ENCODE measurements at regions not wholly inside any gene's neighbourhood (a gene's known extent, or its start where the extent isn't known, plus 50 kb on each side); places are given as distances from the start of the nearest gene placed in this dataset.
"Not testable (repeated sequence)": the region's sequence is repeated elsewhere in the genome, so short reads cannot be mapped to it uniquely, and the experiment has no call there.

- not testable (repeated sequence) for DNase-seq
These were observed 121.8 kb upstream of the SLC13A1 start for GRCh38 chr7:123321578-123321977.

GRCh38 chr7:123319911-123320310, 120.1 kb upstream of the SLC13A1 start:
- DNase-seq, result no peak

- no peak for DNase-seq
These were observed 115.1 kb upstream of the SLC13A1 start for GRCh38 chr7:123314886-123315285.

- DNase-seq, result no peak
These were observed 108.6 kb upstream of the SLC13A1 start for GRCh38 chr7:123308254-123308951.

- DNase-seq, result no peak
These were observed 106.1 kb upstream of the SLC13A1 start for GRCh38 chr7:123305840-123306375.

GRCh38 chr7:123303926-123304325, 104.2 kb upstream of the SLC13A1 start:
- DNase-seq, result no peak

GRCh38 chr7:123296965-123297364, 97.2 kb upstream of the SLC13A1 start:
- DNase-seq, result no peak

GRCh38 chr7:123293710-123294109, 93.9 kb upstream of the SLC13A1 start:
- DNase-seq, result no peak

- DNase-seq, result no peak
These were observed 92.5 kb upstream of the SLC13A1 start for GRCh38 chr7:123292227-123292626.

- no peak for DNase-seq
These were observed 89.4 kb upstream of the SLC13A1 start for GRCh38 chr7:123289200-123289599.

GRCh38 chr7:123285076-123285700, 85.4 kb upstream of the SLC13A1 start:
- DNase-seq, result no peak

GRCh38 chr7:123283373-123283772, 83.6 kb upstream of the SLC13A1 start:
- DNase-seq, result no peak

- no peak for DNase-seq
These were observed 82.4 kb upstream of the SLC13A1 start for GRCh38 chr7:123282181-123282580.

GRCh38 chr7:123279949-123280348, 80.2 kb upstream of the SLC13A1 start:
- no peak for DNase-seq

GRCh38 chr7:123275036-123275753, 75.4 kb upstream of the SLC13A1 start:
- DNase-seq, result no peak

- no peak for DNase-seq
These were observed 73.4 kb upstream of the SLC13A1 start for GRCh38 chr7:123273185-123273584.

- DNase-seq, result no peak
These were observed 72.1 kb upstream of the SLC13A1 start for GRCh38 chr7:123271856-123272255.

GRCh38 chr7:123271231-123271630, 71.5 kb upstream of the SLC13A1 start:
- DNase-seq, result no peak

- DNase-seq, result no peak
These were observed 70.8 kb upstream of the SLC13A1 start for GRCh38 chr7:123270570-123270969.

- DNase-seq, result no peak
These were observed 66.1 kb upstream of the SLC13A1 start for GRCh38 chr7:123265853-123266252.

- DNase-seq, result not testable (repeated sequence)
These were observed 65.1 kb upstream of the SLC13A1 start for GRCh38 chr7:123264820-123265219.

- DNase-seq, result no peak
These were observed 60.7 kb upstream of the SLC13A1 start for GRCh38 chr7:123260428-123260960.

- no peak for DNase-seq
These were observed 60.0 kb upstream of the SLC13A1 start for GRCh38 chr7:123259759-123260158.

Measured in suppressor macrophage treated with lipopolysaccharide for 4 hours (primary cell).